HCT116 (cell line): ENCODE measurements at regions not wholly inside any gene's neighbourhood (a gene's known extent, or its start where the extent isn't known, plus 50 kb on each side); places are given as distances from the start of the nearest gene placed in this dataset.

Experiments
- CTCF ChIP-seq, 3 experiments: fragments of 200-600 bp in 1 of 3; sonication (generic) in 1 of 3; IDR thresholded peaks in 2 of 3; conservative IDR thresholded peaks in 1 of 3; 2 replicates each; pipeline ENCODE4 v1.5.1; 2012 to 2017; ENCODE audit warnings: low read depth in 2 of 3, low read length in 2 of 3, antibody characterized with exemption in 1 of 3, borderline replicate concordance in 1 of 3, control low read depth in 1 of 3, mild to moderate bottlenecking in 1 of 3, mixed read lengths in 1 of 3, mixed run types in 1 of 3, moderate library complexity in 1 of 3; ENCODE audit not compliant: insufficient read depth in 1 of 3
- POLR2A ChIP-seq: IDR thresholded peaks from 2 replicates; pipeline ENCODE4 v1.7.0; 2011; ENCODE audit warnings: borderline replicate concordance; ENCODE audit not compliant: insufficient read depth, insufficient read length; ENCODE audit errors: extremely low read depth
- POLR2AphosphoS5 ChIP-seq: IDR thresholded peaks from 2 replicates; pipeline ENCODE4 v1.6.1; 2011; ENCODE audit warnings: mild to moderate bottlenecking, low read depth, low read length, moderate library complexity
- SP1 ChIP-seq: IDR thresholded peaks from 2 replicates; pipeline ENCODE4 v1.6.1; 2012; ENCODE audit warnings: low read depth
- ZNF274 ChIP-seq: fragments of 200-500 bp; sonication (Bioruptor generic); IDR thresholded peaks from 2 replicates; pipeline ENCODE4 v1.6.1; 2014; ENCODE audit warnings: mild to moderate bottlenecking, low read depth, low read length, inconsistent platforms
- TF ChIP-seq, protein P1 (sequence below): IDR thresholded peaks from 2 replicates; pipeline ENCODE4 v1.6.1; 2012; ENCODE audit warnings: low read depth
- TF ChIP-seq, protein P2 (sequence below): IDR thresholded peaks from 2 replicates; pipeline ENCODE4 v1.6.1; 2012

DNA sequence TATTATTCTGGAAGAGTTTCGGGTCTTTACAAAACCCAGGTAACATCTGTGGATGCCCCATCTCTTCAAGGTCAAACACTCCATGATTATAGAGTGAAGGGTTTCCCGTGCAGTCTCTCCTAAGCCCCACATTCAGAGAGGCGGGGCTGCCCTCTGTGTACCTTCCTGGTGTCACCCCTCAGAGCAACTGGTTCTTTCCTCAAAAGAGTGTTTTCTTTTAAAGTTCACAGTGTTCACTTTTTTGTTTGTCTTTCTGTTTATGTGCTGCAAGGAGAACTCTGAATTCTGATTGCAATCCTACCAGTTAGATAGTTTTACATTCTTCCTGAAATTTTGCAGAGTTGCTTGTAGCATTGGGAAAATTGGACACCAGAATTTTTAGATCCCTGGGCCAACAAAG is 190.2 kb downstream of the ADAMTS15 start:
- TF ChIP-seq, protein P1, sequence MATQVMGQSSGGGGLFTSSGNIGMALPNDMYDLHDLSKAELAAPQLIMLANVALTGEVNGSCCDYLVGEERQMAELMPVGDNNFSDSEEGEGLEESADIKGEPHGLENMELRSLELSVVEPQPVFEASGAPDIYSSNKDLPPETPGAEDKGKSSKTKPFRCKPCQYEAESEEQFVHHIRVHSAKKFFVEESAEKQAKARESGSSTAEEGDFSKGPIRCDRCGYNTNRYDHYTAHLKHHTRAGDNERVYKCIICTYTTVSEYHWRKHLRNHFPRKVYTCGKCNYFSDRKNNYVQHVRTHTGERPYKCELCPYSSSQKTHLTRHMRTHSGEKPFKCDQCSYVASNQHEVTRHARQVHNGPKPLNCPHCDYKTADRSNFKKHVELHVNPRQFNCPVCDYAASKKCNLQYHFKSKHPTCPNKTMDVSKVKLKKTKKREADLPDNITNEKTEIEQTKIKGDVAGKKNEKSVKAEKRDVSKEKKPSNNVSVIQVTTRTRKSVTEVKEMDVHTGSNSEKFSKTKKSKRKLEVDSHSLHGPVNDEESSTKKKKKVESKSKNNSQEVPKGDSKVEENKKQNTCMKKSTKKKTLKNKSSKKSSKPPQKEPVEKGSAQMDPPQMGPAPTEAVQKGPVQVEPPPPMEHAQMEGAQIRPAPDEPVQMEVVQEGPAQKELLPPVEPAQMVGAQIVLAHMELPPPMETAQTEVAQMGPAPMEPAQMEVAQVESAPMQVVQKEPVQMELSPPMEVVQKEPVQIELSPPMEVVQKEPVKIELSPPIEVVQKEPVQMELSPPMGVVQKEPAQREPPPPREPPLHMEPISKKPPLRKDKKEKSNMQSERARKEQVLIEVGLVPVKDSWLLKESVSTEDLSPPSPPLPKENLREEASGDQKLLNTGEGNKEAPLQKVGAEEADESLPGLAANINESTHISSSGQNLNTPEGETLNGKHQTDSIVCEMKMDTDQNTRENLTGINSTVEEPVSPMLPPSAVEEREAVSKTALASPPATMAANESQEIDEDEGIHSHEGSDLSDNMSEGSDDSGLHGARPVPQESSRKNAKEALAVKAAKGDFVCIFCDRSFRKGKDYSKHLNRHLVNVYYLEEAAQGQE = no peak
- no peak for TF ChIP-seq SP1
- no peak for TF ChIP-seq POLR2A
- no peak for TF ChIP-seq ZNF274
- no peak for TF ChIP-seq CTCF (IDR thresholded peaks at IDR 0.05 in 2 of 3, conservative IDR thresholded peaks at IDR 0.05 in 1 of 3; ENCODE audit: borderline replicate concordance in 1 of 3, insufficient read depth in 1 of 3, low read depth in 2 of 3, low read length in 2 of 3)
- TF ChIP-seq, protein P2, sequence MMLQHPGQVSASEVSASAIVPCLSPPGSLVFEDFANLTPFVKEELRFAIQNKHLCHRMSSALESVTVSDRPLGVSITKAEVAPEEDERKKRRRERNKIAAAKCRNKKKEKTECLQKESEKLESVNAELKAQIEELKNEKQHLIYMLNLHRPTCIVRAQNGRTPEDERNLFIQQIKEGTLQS = no peak
- no peak for TF ChIP-seq POLR2AphosphoS5
